ENCODE measurements at regions not wholly inside any gene's neighbourhood (a gene's known extent, or its start where the extent isn't known, plus 50 kb on each side); places are given as distances from the start of the nearest gene placed in this dataset.
"Not testable (repeated sequence)": the region's sequence is repeated elsewhere in the genome, so short reads cannot be mapped to it uniquely, and the experiment has no call there.

- intact Hi-C loops (cut with DNase I) = no loop called here
- Histone ChIP-seq H3K9me3 (no peaks in the 10 kb centered on the region), H3K36me3 (ENCODE audit: insufficient read depth in 1 of 2, low read depth in 1 of 2) (no peaks in the 10 kb centered on the region), H3K4me3 (peak overlapping the region; percentile 72), H3K27ac (no peak overlapping the region), H3K4me1 (no peaks in the 10 kb centered on the region), H3K27me3 (ENCODE audit: insufficient read depth in 3 of 3, low read length in 2 of 3) (no peaks in the 10 kb centered on the region)
- peak; percentile 67 to 94 (median 90) for ATAC-seq
- TF ChIP-seq CTCF (IDR thresholded peaks at IDR 0.05) = peak; percentile 49
- 0 to 1% (median 0%) methylated on average over 28 to 39 of the region's 39 CpGs for WGBS, 3 donors
- peak; percentile 75 to 81 for DNase-seq
These were observed 64.3 kb upstream of the DDHD1 start for GRCh38 chr14:53217316-53217994.

DNA sequence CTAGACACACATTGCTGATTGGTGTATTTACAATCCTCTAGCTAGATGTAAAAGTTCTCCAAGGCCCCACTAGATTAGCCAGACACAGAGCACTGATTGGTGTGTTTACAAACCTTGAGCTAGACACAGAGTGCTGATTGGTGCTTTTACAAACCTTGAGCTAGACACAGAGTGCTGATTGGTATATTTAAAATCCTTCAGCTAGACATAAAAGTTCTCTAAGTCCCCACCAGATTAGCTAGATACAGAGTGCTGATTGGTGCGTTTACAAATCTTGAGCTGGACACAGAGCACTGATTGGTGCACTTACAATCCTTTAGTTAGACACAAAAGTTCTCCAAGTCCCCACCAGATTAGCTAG is 63.8 kb upstream of the DDHD1 start:
- DNase-seq; H3K4me1 ChIP-seq; H3K9me3 ChIP-seq; intact Hi-C loops (cut with DNase I); H3K36me3 ChIP-seq (ENCODE audit: insufficient read depth in 1 of 2, low read depth in 1 of 2); ATAC-seq; H3K27me3 ChIP-seq (ENCODE audit: insufficient read depth in 3 of 3, low read length in 2 of 3); H3K27ac ChIP-seq: not testable (repeated sequence)
- 93 to 100% (median 97%) methylated on average over 1 of the region's 1 CpG for WGBS, 3 donors
- H3K4me3 ChIP-seq = peak overlapping the region; percentile 72

GRCh38 chr14:53216478-53216877 is 63.4 kb upstream of the DDHD1 start:
- H3K4me3 ChIP-seq; H3K27ac ChIP-seq; intact Hi-C loops (cut with DNase I); DNase-seq; ATAC-seq; H3K27me3 ChIP-seq (ENCODE audit: insufficient read depth in 3 of 3, low read length in 2 of 3); H3K4me1 ChIP-seq; H3K9me3 ChIP-seq; H3K36me3 ChIP-seq (ENCODE audit: insufficient read depth in 1 of 2, low read depth in 1 of 2): not testable (repeated sequence)
- WGBS, 3 donors = 96 to 98% (median 96%) methylated on average over 11 of the region's 11 CpGs

DNA sequence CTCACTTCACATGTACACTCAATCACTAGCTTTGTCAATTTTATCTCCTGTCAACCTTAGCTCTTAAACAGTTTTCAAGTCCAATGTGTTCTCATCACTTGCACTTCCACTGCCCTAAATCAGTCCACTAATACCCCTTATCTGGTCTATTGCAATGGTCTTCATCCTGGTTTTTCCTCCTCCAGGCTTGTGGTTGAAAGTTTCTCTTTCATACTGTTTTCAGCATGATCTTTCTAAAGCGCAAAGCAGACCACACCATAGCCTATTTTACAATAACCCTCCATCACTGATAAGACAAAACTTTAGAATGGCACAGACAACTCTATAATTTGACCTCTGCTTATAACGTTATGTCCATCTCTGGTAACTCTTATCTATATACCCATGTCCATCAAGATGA is 62.0 kb upstream of the DDHD1 start:
- Histone ChIP-seq H3K27me3 (ENCODE audit: insufficient read depth in 3 of 3, low read length in 2 of 3) (no peaks in the 10 kb centered on the region), H3K4me3 (no peak overlapping the region), H3K9me3 (no peaks in the 10 kb centered on the region), H3K36me3 (ENCODE audit: insufficient read depth in 1 of 2, low read depth in 1 of 2) (no peaks in the 10 kb centered on the region), H3K4me1 (no peaks in the 10 kb centered on the region), H3K27ac (no peak overlapping the region)
- ATAC-seq (no peak), DNase-seq (no peak)
- TF ChIP-seq CTCF (IDR thresholded peaks at IDR 0.05) = no peak
- 88 to 96% (median 89%) methylated on average over 2 of the region's 2 CpGs for WGBS, 3 donors
- intact Hi-C loops (cut with DNase I) = no loop called here

DNA sequence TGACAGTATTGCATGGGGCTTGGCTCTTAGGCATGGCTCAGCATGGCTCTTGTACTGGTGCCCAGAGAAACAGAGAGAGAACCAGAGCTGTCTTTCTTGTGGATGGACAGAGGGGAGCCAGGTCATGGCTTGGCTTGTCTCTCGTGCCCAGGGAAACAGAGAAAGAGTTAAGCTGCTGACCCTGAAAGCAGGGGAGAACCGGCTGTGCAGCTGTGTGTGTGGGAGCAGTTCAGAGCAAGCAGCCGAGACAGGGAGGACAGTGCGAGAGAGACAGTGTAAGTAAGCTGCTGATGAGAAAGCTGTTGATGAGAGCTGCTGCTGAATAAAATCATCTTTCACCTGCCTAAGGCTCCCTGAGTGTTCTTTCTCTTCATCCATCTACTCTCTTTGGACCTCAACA is 61.3 kb upstream of the DDHD1 start:
- intact Hi-C loops (cut with DNase I) = no loop called here
- Histone ChIP-seq H3K9me3 (no peaks in the 10 kb centered on the region), H3K27ac (no peak overlapping the region), H3K27me3 (ENCODE audit: insufficient read depth in 3 of 3, low read length in 2 of 3) (no peaks in the 10 kb centered on the region), H3K4me1 (no peaks in the 10 kb centered on the region), H3K4me3 (no peak overlapping the region), H3K36me3 (ENCODE audit: insufficient read depth in 1 of 2, low read depth in 1 of 2) (no peaks in the 10 kb centered on the region)
- no peak for TF ChIP-seq CTCF (IDR thresholded peaks at IDR 0.05)
- ATAC-seq (no peak), DNase-seq (no peak)
- WGBS, 3 donors = 33 to 43% (median 43%) methylated on average over 4 of the region's 4 CpGs

- WGBS, 3 donors = 60 to 75% (median 63%) methylated on average over 2 of the region's 2 CpGs
- intact Hi-C loops (cut with DNase I) = no loop called here
- DNase-seq (no peak), ATAC-seq (no peak)
- no peak for TF ChIP-seq CTCF (IDR thresholded peaks at IDR 0.05)
- H3K27me3 ChIP-seq (ENCODE audit: insufficient read depth in 3 of 3, low read length in 2 of 3) = no peaks in the 10 kb centered on the region
- no peak overlapping the region for H3K4me3 ChIP-seq
- no peaks in the 10 kb centered on the region for H3K9me3 ChIP-seq
- H3K27ac ChIP-seq = no peak overlapping the region
- no peaks in the 10 kb centered on the region for H3K36me3 ChIP-seq (ENCODE audit: insufficient read depth in 1 of 2, low read depth in 1 of 2)
- H3K4me1 ChIP-seq = no peaks in the 10 kb centered on the region
These were observed 60.6 kb upstream of the DDHD1 start for GRCh38 chr14:53213761-53214160.

Data from psoas muscle (tissue), 7 donors.